ENCODE measurements at regions not wholly inside any gene's neighbourhood (a gene's known extent, or its start where the extent isn't known, plus 50 kb on each side); places are given as distances from the start of the nearest gene placed in this dataset.

DNA sequence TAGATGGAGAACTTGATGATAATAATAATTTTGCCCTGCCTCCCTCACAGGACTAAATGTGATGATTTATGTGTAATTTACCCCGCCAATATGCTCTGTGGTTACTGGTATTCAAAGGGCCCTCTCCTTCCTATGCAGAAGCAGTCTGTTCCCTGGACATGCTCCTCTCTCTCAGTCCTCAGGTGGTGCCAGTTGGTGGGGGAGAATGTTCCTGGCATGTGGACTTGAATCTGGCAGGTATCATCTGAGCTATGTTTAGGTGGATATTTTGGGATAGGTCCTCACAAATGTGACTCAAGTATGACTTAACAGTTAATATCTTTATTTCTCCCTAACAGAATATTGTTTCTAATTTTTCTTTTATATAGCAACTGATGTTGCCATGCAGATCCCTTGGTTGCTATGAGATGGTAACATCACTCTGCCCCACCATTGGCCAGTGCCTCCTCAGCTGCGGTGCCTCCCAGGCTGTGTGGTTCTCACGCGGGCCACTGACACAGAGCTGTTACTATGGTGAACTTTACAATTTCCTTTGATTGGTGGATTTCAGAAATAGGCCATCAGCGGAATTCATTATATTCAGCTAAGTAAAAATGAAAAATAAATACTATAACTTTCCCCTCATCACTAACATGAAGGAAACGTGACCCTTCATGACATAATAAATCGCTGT lies 106.7 kb upstream of the PELI1 start:
- no peak for TF ChIP-seq POLR2A (IDR thresholded peaks at IDR 0.05)
- TF ChIP-seq, protein P1, sequence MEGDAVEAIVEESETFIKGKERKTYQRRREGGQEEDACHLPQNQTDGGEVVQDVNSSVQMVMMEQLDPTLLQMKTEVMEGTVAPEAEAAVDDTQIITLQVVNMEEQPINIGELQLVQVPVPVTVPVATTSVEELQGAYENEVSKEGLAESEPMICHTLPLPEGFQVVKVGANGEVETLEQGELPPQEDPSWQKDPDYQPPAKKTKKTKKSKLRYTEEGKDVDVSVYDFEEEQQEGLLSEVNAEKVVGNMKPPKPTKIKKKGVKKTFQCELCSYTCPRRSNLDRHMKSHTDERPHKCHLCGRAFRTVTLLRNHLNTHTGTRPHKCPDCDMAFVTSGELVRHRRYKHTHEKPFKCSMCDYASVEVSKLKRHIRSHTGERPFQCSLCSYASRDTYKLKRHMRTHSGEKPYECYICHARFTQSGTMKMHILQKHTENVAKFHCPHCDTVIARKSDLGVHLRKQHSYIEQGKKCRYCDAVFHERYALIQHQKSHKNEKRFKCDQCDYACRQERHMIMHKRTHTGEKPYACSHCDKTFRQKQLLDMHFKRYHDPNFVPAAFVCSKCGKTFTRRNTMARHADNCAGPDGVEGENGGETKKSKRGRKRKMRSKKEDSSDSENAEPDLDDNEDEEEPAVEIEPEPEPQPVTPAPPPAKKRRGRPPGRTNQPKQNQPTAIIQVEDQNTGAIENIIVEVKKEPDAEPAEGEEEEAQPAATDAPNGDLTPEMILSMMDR (IDR thresholded peaks at IDR 0.05): no peak
- TF ChIP-seq POLR2AphosphoS5 (IDR thresholded peaks at IDR 0.05): no peak
- TF ChIP-seq EP300 (IDR thresholded peaks at IDR 0.05): no peak

Data from gastroesophageal sphincter (tissue), 3 donors.